Activated T-cell treated with anti-CD3 and anti-CD28 coated beads, Interleukin-2, amount 50 U/mL, for 24 hours (primary cell): ENCODE measurements at regions not wholly inside any gene's neighbourhood (a gene's known extent, or its start where the extent isn't known, plus 50 kb on each side); places are given as distances from the start of the nearest gene placed in this dataset.

Source experiments
- DNase-seq: peaks from one replicate; pipeline ENCODE4 v3.0.0-alpha.2; 2020
- H3K27ac Mint-ChIP-seq: 2 replicates; pipeline ENCODE4 v1.8.0; 2020; ENCODE audit warnings: mild to moderate bottlenecking, mixed read lengths
- H3K27me3 Mint-ChIP-seq: 2 replicates; pipeline ENCODE4 v1.8.0; 2020; ENCODE audit warnings: mixed read lengths
- H3K36me3 Mint-ChIP-seq: 2 replicates; pipeline ENCODE4 v1.8.0; 2020; ENCODE audit warnings: low read depth, mixed read lengths
- H3K4me1 Mint-ChIP-seq: 2 replicates; pipeline ENCODE4 v1.8.0; 2020; ENCODE audit warnings: low read depth, mixed read lengths
- H3K4me3 Mint-ChIP-seq: 2 replicates; pipeline ENCODE4 v1.8.0; 2020; ENCODE audit warnings: mild to moderate bottlenecking, moderate library complexity, mixed read lengths
- H3K9me3 Mint-ChIP-seq: 2 replicates; pipeline ENCODE4 v1.8.0; 2020; ENCODE audit warnings: mixed read lengths

GRCh38 chr5:171728686-171729085 lies 56.9 kb upstream of the SMIM23 start:
- Mint-ChIP-seq H3K4me3 (no peak overlapping the region), H3K27me3 (peaks cover 19% of the 10 kb centered on the region), H3K36me3 (no peaks in the 10 kb centered on the region), H3K27ac (no peak overlapping the region), H3K9me3 (peaks cover 11% of the 10 kb centered on the region), H3K4me1 (no peaks in the 10 kb centered on the region)
- no peak for DNase-seq
